HFFc6 (cell line): ENCODE measurements at regions not wholly inside any gene's neighbourhood (a gene's known extent, or its start where the extent isn't known, plus 50 kb on each side); places are given as distances from the start of the nearest gene placed in this dataset.
A peak's percentile ranks its signal among the peaks of the same experiment; 100 is the strongest.

Source experiments
- DNase-seq: peaks from one replicate; pipeline ENCODE4 v3.0.0-alpha.2; 2018
- H3K27ac Mint-ChIP-seq: 2 replicates; pipeline ENCODE4 v1.8.0; 2020; ENCODE audit warnings: mild to moderate bottlenecking, mixed read lengths
- H3K27me3 Mint-ChIP-seq: 2 replicates; pipeline ENCODE4 v1.8.0; 2021; ENCODE audit warnings: mild to moderate bottlenecking, moderate library complexity, mixed read lengths; ENCODE audit not compliant: insufficient read depth
- H3K36me3 Mint-ChIP-seq: 2 replicates; pipeline ENCODE4 v1.8.0; 2021; ENCODE audit warnings: low read depth, mixed read lengths
- H3K4me1 Mint-ChIP-seq: 2 replicates; pipeline ENCODE4 v1.8.0; 2020; ENCODE audit warnings: low read depth, mixed read lengths
- H3K4me3 Mint-ChIP-seq: 2 replicates; pipeline ENCODE4 v1.8.0; 2020; ENCODE audit warnings: mild to moderate bottlenecking, moderate library complexity, mixed read lengths
- H3K9me3 Mint-ChIP-seq: 2 replicates; pipeline ENCODE4 v1.8.0; 2020; ENCODE audit warnings: mild to moderate bottlenecking, mixed read lengths
- TF ChIP-seq, protein P1 (sequence below): fragments of 200-600 bp; sonication (generic); IDR thresholded peaks from 2 replicates; pipeline ENCODE4 v1.5.0; 2021; ENCODE audit warnings: antibody characterized with exemption, mild to moderate bottlenecking

DNA sequence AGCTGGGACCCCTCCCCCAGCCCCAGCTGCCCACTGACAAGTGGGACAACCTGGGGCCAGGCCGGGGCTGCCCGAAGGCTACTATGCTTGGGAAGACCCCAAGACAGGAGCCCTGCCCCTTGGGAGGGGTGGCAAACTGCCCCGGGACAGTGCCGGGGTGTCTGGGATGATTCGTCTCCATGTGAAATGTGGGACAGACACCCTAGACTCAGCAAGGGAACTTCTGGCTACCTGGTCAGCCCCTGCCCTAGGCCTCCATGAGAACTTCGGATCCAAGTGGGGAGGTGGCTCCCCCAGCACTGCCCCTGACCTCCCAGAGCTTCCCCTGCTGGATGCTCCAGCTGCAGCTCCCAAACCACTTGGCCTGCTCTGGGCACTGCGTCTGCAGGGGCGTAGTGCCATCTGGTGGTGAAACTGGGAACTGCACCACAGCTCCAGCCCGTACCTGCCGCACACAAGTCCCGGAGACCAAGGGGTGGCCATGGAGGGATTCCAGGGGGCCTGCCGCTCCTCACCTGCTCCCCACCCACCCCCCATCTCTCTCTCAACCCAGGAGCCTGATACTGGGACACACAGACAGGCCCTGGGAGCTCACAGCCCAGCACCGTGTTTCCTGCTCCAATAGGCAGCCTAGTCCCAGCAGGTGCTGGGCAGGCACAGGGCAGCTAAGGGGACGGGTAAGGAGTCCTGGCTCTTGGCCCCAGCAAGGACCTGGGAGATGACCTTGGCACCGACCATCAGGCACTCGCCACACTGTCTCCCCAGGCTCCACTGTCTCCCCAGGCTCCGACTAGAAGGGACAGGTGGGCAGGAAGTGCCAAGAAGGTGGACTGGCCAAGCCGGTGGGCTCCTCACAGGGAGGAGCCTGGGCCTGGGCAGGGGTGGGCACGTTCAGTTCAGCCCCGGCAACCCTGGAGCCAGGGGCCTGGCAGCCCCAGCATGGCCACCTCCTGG is 194.1 kb downstream of the IGLL1 start:
- no peak overlapping the region for H3K27ac Mint-ChIP-seq
- no peak overlapping the region for H3K4me3 Mint-ChIP-seq
- no peaks in the 10 kb centered on the region for H3K4me1 Mint-ChIP-seq
- no peaks in the 10 kb centered on the region for H3K36me3 Mint-ChIP-seq
- TF ChIP-seq, protein P1, sequence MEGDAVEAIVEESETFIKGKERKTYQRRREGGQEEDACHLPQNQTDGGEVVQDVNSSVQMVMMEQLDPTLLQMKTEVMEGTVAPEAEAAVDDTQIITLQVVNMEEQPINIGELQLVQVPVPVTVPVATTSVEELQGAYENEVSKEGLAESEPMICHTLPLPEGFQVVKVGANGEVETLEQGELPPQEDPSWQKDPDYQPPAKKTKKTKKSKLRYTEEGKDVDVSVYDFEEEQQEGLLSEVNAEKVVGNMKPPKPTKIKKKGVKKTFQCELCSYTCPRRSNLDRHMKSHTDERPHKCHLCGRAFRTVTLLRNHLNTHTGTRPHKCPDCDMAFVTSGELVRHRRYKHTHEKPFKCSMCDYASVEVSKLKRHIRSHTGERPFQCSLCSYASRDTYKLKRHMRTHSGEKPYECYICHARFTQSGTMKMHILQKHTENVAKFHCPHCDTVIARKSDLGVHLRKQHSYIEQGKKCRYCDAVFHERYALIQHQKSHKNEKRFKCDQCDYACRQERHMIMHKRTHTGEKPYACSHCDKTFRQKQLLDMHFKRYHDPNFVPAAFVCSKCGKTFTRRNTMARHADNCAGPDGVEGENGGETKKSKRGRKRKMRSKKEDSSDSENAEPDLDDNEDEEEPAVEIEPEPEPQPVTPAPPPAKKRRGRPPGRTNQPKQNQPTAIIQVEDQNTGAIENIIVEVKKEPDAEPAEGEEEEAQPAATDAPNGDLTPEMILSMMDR, result peak; percentile 100
- H3K27me3 Mint-ChIP-seq, result peaks cover 2% of the 10 kb centered on the region; the same call in 1 of the 2 replicates
- DNase-seq, result peak; percentile 63
- H3K9me3 Mint-ChIP-seq, result no peaks in the 10 kb centered on the region

DNA sequence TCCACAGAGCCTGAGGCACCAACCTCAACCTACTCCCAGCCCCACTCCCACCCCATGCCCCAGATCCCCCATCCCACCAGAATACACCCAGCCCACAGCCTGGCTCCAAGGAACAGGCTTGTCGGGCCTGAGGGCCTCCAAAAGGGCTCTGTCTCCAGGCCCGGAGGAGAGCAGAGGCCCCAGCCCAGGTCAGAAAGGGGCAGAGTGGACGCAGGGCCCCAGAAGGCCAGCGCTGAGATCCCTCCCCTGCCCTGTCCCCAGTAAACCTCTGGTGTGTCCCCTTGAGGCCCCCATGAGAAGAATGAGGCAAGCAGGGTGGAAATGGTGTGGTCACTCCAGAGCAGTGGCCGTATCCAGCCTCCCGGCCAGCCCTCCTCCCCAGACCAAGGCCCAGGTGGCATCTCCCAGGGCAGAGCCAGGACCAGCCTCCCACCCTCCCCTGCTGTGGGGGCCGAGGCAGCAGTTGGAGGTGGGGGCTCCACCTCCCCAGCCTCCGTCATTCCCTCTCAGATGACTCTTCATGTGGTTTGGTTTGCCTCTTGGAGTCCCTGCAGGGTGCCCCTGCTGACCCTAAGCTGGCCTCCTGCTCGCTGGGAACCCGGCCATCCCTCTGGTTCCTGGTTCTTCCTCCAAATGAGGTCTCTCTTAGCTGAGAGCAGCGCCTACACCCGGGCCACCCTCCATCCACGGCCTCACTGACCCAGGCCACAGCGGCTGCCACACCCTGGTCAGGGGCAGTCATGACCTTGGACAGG is 195.0 kb downstream of the IGLL1 start:
- Mint-ChIP-seq H3K36me3 (no peaks in the 10 kb centered on the region), H3K4me1 (no peaks in the 10 kb centered on the region), H3K9me3 (no peaks in the 10 kb centered on the region), H3K27ac (no peak overlapping the region), H3K4me3 (no peak overlapping the region), H3K27me3 (peaks cover 2% of the 10 kb centered on the region; the same call in 1 of the 2 replicates)
- no peak for DNase-seq
- TF ChIP-seq, protein P1, result no peak

DNA sequence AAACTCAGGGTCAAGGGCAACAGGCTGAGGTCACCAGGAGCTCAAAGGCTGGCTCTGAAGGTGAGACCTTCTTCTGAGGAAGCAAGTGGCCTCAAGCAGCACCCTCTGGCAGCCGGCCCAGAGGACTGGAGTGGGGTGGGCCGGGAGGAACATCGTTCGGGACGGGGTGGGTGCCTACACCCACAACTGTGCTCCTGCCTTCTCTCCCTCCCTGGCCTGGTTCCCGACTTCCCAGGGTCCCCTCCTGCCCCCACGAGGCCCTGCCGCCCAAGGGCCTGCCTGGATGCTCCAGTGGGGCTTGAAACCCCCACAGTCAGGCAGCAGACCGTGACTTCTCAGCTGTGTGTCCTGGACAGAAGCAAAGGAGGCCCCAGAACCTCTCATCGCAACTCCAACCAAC is 195.7 kb downstream of the IGLL1 start:
- no peaks in the 10 kb centered on the region for H3K9me3 Mint-ChIP-seq
- no peak for DNase-seq
- no peak overlapping the region for H3K4me3 Mint-ChIP-seq
- H3K36me3 Mint-ChIP-seq, result no peaks in the 10 kb centered on the region
- no peak overlapping the region for H3K27ac Mint-ChIP-seq
- TF ChIP-seq, protein P1, result no peak
- peaks cover 2% of the 10 kb centered on the region; the same call in 1 of the 2 replicates for H3K27me3 Mint-ChIP-seq
- H3K4me1 Mint-ChIP-seq, result no peaks in the 10 kb centered on the region

DNA sequence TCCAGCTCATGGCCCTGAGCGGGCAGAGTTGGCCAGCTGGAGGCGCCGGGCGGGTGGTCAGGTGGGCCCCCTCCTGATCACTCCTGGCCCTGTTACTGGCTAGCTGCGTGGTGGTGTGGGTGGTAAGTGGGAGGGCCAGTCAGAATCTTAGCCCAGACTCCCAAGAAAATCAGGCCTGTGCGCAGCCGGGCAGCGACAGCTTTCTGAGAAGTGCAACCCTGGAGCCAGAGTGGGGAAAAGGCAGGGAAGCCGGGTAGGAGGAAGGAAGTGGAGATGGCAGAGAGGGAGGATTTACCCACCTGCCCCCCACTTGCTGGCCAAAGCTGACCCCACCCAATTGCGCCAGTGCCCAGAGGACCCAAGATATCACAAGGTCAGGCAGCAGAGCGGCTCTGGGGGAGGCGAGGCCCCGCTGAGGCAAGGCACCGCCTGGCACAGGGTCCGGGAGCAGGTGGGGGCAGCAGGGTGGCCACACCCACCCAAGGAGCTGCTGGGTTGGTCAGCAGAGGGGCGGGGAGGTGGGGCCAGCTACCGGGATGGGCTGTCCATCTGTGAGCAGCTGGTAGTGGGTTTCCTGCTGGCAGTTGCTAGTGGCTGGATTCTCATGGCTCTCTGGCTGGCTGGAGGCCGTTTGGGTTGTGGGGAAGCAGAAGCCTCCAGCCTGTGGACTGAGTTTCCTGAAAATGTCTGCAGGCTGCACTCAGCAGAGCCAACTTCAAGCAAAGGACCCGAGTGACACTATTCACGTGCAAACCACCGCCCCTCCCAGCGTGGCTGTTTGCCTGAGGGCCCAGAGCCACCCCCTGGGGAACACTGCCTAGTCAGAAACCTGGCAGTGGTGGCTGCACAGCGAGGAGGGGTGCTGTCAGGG is 196.4 kb downstream of the IGLL1 start:
- H3K4me1 Mint-ChIP-seq, result no peaks in the 10 kb centered on the region
- TF ChIP-seq, protein P1, result no peak
- H3K36me3 Mint-ChIP-seq, result no peaks in the 10 kb centered on the region
- DNase-seq, result no peak
- H3K27me3 Mint-ChIP-seq, result peaks cover 4% of the 10 kb centered on the region; the same call in 1 of the 2 replicates
- H3K9me3 Mint-ChIP-seq, result no peaks in the 10 kb centered on the region
- H3K27ac Mint-ChIP-seq, result no peak overlapping the region
- no peak overlapping the region for H3K4me3 Mint-ChIP-seq
